ENCODE measurements at regions not wholly inside any gene's neighbourhood (a gene's known extent, or its start where the extent isn't known, plus 50 kb on each side); places are given as distances from the start of the nearest gene placed in this dataset.

GRCh38 chr6:126718600-126719327, 378.8 kb downstream of the CENPW start:
- TF ChIP-seq, protein P1, sequence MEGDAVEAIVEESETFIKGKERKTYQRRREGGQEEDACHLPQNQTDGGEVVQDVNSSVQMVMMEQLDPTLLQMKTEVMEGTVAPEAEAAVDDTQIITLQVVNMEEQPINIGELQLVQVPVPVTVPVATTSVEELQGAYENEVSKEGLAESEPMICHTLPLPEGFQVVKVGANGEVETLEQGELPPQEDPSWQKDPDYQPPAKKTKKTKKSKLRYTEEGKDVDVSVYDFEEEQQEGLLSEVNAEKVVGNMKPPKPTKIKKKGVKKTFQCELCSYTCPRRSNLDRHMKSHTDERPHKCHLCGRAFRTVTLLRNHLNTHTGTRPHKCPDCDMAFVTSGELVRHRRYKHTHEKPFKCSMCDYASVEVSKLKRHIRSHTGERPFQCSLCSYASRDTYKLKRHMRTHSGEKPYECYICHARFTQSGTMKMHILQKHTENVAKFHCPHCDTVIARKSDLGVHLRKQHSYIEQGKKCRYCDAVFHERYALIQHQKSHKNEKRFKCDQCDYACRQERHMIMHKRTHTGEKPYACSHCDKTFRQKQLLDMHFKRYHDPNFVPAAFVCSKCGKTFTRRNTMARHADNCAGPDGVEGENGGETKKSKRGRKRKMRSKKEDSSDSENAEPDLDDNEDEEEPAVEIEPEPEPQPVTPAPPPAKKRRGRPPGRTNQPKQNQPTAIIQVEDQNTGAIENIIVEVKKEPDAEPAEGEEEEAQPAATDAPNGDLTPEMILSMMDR (IDR thresholded peaks at IDR 0.05), result no peak
- TF ChIP-seq POLR2A (IDR thresholded peaks at IDR 0.05), result no peak
